ENCODE measurements at regions not wholly inside any gene's neighbourhood (a gene's known extent, or its start where the extent isn't known, plus 50 kb on each side); places are given as distances from the start of the nearest gene placed in this dataset.

DNA sequence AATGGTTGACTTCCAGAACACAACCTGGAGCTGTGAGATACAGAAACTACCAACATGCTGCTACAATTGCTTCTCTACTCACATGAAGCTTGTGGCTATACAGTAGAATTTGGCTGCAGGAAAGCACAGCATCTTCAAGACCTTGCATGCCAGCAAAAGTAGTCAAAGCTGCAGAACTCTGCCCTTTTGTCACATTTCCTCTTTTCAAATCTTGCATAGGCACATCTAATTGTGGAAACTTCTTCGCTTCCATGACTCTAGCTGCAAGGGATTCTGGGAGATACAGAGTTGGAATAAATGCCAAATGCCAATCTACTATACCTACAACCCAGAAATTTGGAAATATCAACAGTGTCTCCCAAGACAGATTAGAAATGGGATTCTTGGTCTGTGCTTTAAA lies 462.2 kb downstream of the FOXO1 start:
- Histone ChIP-seq H3K36me3 (ENCODE audit: insufficient read depth, low read length) (no peaks in the 10 kb centered on the region), H3K4me3 (ENCODE audit: insufficient read depth, low read depth, low read length) (no peak overlapping the region), H2AFZ (ENCODE audit: low read depth, low read length) (no peak overlapping the region), H4K20me1 (ENCODE audit: insufficient read depth, low read length) (no peaks in the 10 kb centered on the region), H3K4me1 (ENCODE audit: insufficient read depth, low read length) (peaks cover 14% of the 10 kb centered on the region), H3K27me3 (ENCODE audit: insufficient read depth, low read length) (peaks cover 2% of the 10 kb centered on the region), H3K9me3 (ENCODE audit: insufficient read depth, low read depth, low read length) (no peaks in the 10 kb centered on the region), H3K79me2 (ENCODE audit: insufficient read depth, low read length) (no peaks in the 10 kb centered on the region), H3K9ac (ENCODE audit: low read length) (no peak overlapping the region), H3K27ac (ENCODE audit: low read depth, low read length) (no peak overlapping the region), H3K4me2 (ENCODE audit: low read length) (no peak overlapping the region)
- Mint-ChIP-seq H3K4me1 (ENCODE audit: low read depth, unreplicated experiment) (peaks cover 5% of the 10 kb centered on the region), H3K9me3 (ENCODE audit: unreplicated experiment) (no peaks in the 10 kb centered on the region), H3K4me3 (ENCODE audit: unreplicated experiment) (no peak overlapping the region), H3K36me3 (ENCODE audit: low read depth, unreplicated experiment) (no peaks in the 10 kb centered on the region), H3K27ac (ENCODE audit: unreplicated experiment) (no peak overlapping the region), H3K27me3 (ENCODE audit: low read depth, unreplicated experiment) (no peaks in the 10 kb centered on the region)
- TF ChIP-seq, protein P1, sequence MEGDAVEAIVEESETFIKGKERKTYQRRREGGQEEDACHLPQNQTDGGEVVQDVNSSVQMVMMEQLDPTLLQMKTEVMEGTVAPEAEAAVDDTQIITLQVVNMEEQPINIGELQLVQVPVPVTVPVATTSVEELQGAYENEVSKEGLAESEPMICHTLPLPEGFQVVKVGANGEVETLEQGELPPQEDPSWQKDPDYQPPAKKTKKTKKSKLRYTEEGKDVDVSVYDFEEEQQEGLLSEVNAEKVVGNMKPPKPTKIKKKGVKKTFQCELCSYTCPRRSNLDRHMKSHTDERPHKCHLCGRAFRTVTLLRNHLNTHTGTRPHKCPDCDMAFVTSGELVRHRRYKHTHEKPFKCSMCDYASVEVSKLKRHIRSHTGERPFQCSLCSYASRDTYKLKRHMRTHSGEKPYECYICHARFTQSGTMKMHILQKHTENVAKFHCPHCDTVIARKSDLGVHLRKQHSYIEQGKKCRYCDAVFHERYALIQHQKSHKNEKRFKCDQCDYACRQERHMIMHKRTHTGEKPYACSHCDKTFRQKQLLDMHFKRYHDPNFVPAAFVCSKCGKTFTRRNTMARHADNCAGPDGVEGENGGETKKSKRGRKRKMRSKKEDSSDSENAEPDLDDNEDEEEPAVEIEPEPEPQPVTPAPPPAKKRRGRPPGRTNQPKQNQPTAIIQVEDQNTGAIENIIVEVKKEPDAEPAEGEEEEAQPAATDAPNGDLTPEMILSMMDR (IDR thresholded peaks at IDR 0.05; ENCODE audit: insufficient read depth, low read depth, low read length), result no peak
- TF ChIP-seq EZH2 (IDR thresholded peaks at IDR 0.05; ENCODE audit: insufficient read depth, low read length), result no peak
- FAIRE-seq, result no peak
- DNase-seq (ENCODE audit: low read depth), result no peak

DNA sequence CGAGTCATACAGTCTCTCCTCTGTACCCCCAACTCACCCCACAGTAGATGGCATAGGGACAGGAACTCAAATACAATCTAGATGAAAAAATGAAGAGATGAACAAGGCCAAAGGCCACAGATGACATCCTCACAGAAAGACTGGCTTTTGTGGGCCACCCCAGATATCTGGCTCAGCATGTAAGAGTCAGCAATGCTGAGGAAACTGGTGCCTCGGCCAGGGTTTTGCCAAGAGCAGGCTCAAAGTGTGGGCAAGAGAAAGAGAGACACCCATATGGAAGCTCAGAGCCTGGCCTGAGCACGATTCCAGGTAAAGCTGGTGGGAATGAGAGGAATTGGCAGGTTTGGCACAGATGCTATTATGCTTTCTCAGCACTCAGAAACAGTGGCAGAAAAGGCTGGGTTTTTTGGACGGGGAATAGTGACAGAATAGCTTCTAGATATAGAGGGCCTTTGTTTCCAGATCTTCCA lies 460.6 kb downstream of the FOXO1 start:
- no peaks in the 10 kb centered on the region for H3K36me3 ChIP-seq (ENCODE audit: insufficient read depth, low read length)
- no peaks in the 10 kb centered on the region for H3K27me3 Mint-ChIP-seq (ENCODE audit: low read depth, unreplicated experiment)
- H3K9ac ChIP-seq (ENCODE audit: low read length), result peak overlapping the region; percentile 6
- no peaks in the 10 kb centered on the region for H3K36me3 Mint-ChIP-seq (ENCODE audit: low read depth, unreplicated experiment)
- H3K27me3 ChIP-seq (ENCODE audit: insufficient read depth, low read length), result peaks cover 1% of the 10 kb centered on the region
- no peak overlapping the region for H3K4me3 ChIP-seq (ENCODE audit: insufficient read depth, low read depth, low read length)
- peak overlapping the region; percentile 38 for H3K4me2 ChIP-seq (ENCODE audit: low read length)
- no peak for TF ChIP-seq EZH2 (IDR thresholded peaks at IDR 0.05; ENCODE audit: insufficient read depth, low read length)
- TF ChIP-seq, protein P1 (IDR thresholded peaks at IDR 0.05; ENCODE audit: insufficient read depth, low read depth, low read length), result no peak
- no peak for DNase-seq (ENCODE audit: low read depth)
- H4K20me1 ChIP-seq (ENCODE audit: insufficient read depth, low read length), result no peaks in the 10 kb centered on the region
- peak overlapping the region; percentile 54 for H3K27ac ChIP-seq (ENCODE audit: low read depth, low read length)
- no peaks in the 10 kb centered on the region for H3K9me3 ChIP-seq (ENCODE audit: insufficient read depth, low read depth, low read length)
- H3K79me2 ChIP-seq (ENCODE audit: insufficient read depth, low read length), result no peaks in the 10 kb centered on the region
- peaks cover 5% of the 10 kb centered on the region for H3K4me1 Mint-ChIP-seq (ENCODE audit: low read depth, unreplicated experiment)
- H3K4me3 Mint-ChIP-seq (ENCODE audit: unreplicated experiment), result no peak overlapping the region
- peak overlapping the region; percentile 7 for H2AFZ ChIP-seq (ENCODE audit: low read depth, low read length)
- FAIRE-seq, result no peak
- H3K9me3 Mint-ChIP-seq (ENCODE audit: unreplicated experiment), result no peaks in the 10 kb centered on the region
- peaks cover 14% of the 10 kb centered on the region for H3K4me1 ChIP-seq (ENCODE audit: insufficient read depth, low read length)
- no peak overlapping the region for H3K27ac Mint-ChIP-seq (ENCODE audit: unreplicated experiment)

DNA sequence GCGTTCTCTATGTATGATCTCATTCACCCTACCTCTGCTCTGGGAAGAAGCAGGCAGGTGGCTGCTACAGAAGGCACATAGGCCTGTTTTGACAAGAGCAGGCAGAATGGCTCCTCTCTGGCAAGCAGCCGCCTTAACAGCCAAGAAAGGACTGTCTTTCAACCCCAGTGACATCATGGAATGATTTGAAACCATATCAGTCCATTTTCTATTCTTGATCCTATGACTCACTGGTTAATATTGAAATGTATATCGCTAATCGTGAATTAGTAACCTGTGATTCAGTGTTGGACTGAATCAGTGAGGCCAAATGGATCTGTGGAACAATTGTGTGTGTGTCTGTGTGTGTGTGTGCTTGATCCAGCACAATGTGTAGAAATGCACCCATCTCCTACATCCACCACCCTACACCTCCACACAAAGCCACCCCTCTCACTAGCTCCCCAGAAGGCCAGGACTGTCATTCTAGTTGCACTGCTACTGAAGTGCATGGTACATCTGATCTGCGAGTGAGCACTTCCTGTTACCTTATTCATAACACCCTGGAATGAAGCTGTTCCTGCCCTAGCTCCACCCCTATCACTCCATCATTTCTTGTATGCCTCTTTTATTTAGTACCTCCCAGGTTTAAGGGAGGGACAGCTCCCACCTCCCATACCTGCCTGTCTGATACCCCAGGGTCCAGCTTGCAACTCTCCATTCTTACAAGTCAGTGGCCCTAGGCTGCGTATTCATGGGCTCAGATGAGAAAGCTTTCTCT lies 460.0 kb downstream of the FOXO1 start:
- DNase-seq (ENCODE audit: low read depth) (peak; percentile 80), FAIRE-seq (no peak)
- peak overlapping the region; percentile 6 for H3K9ac ChIP-seq (ENCODE audit: low read length)
- Mint-ChIP-seq H3K27me3 (ENCODE audit: low read depth, unreplicated experiment) (no peaks in the 10 kb centered on the region), H3K4me1 (ENCODE audit: low read depth, unreplicated experiment) (peaks cover 5% of the 10 kb centered on the region), H3K27ac (ENCODE audit: unreplicated experiment) (no peak overlapping the region), H3K9me3 (ENCODE audit: unreplicated experiment) (no peaks in the 10 kb centered on the region), H3K36me3 (ENCODE audit: low read depth, unreplicated experiment) (no peaks in the 10 kb centered on the region), H3K4me3 (ENCODE audit: unreplicated experiment) (no peak overlapping the region)
- H3K9me3 ChIP-seq (ENCODE audit: insufficient read depth, low read depth, low read length), result no peaks in the 10 kb centered on the region
- no peak overlapping the region for H3K4me3 ChIP-seq (ENCODE audit: insufficient read depth, low read depth, low read length)
- peaks cover 14% of the 10 kb centered on the region for H3K4me1 ChIP-seq (ENCODE audit: insufficient read depth, low read length)
- H4K20me1 ChIP-seq (ENCODE audit: insufficient read depth, low read length), result no peaks in the 10 kb centered on the region
- TF ChIP-seq, protein P1 (IDR thresholded peaks at IDR 0.05; ENCODE audit: insufficient read depth, low read depth, low read length), result no peak
- no peak for TF ChIP-seq EZH2 (IDR thresholded peaks at IDR 0.05; ENCODE audit: insufficient read depth, low read length)
- H3K27ac ChIP-seq (ENCODE audit: low read depth, low read length), result peak overlapping the region; percentile 54
- no peaks in the 10 kb centered on the region for H3K79me2 ChIP-seq (ENCODE audit: insufficient read depth, low read length)
- H3K27me3 ChIP-seq (ENCODE audit: insufficient read depth, low read length), result no peaks in the 10 kb centered on the region
- peak overlapping the region; percentile 7 for H2AFZ ChIP-seq (ENCODE audit: low read depth, low read length)
- no peaks in the 10 kb centered on the region for H3K36me3 ChIP-seq (ENCODE audit: insufficient read depth, low read length)
- peak overlapping the region; percentile 38 for H3K4me2 ChIP-seq (ENCODE audit: low read length)

All from astrocyte (in vitro differentiated cells and primary cell).